ENCODE measurements at regions not wholly inside any gene's neighbourhood (a gene's known extent, or its start where the extent isn't known, plus 50 kb on each side); places are given as distances from the start of the nearest gene placed in this dataset.

GRCh38 chr13:95406176-95406575 is 104.9 kb upstream of the ABCC4 start:
- no peaks in the 10 kb centered on the region for H3K36me3 Mint-ChIP-seq
- Histone ChIP-seq H2AFZ (replicated peaks) (no peak overlapping the region), H3F3A (ENCODE audit: low read depth) (peaks cover 14% of the 10 kb centered on the region), H3K4me3 (no peak overlapping the region), H3K4me2 (no peak overlapping the region), H3K27me3 (no peaks in the 10 kb centered on the region), H3K4me1 (no peaks in the 10 kb centered on the region), H3K9ac (no peak overlapping the region), H4K20me1 (ENCODE audit: low read depth) (no peaks in the 10 kb centered on the region), H3K27ac (no peak overlapping the region), H3K36me3 (no peaks in the 10 kb centered on the region), H3K9me3 (ENCODE audit: low read depth) (no peaks in the 10 kb centered on the region), H3K79me2 (ENCODE audit: low read depth) (no peaks in the 10 kb centered on the region)
- H3K4me3 Mint-ChIP-seq = no peak overlapping the region
- no peaks in the 10 kb centered on the region for H3K9me3 Mint-ChIP-seq
- H3K27ac Mint-ChIP-seq = no peak overlapping the region
- H3K4me1 Mint-ChIP-seq = peaks cover 6% of the 10 kb centered on the region
- no peak for DNase-seq (ENCODE audit: low spot score)
- TF ChIP-seq CTCF (IDR thresholded peaks at IDR 0.05) = no peak
- TF ChIP-seq EZH2phosphoT487 (IDR thresholded peaks at IDR 0.05) = no peak
- no peak for TF ChIP-seq EZH2 (IDR thresholded peaks at IDR 0.05)
- H3K27me3 Mint-ChIP-seq (ENCODE audit: insufficient read depth, low read depth) = peaks cover 6% of the 10 kb centered on the region

GRCh38 chr13:95411428-95412040 is 110.3 kb upstream of the ABCC4 start:
- Mint-ChIP-seq H3K27ac (peak overlapping the region; percentile 29), H3K4me3 (no peak overlapping the region), H3K27me3 (ENCODE audit: insufficient read depth, low read depth) (peaks cover under 1% of the 10 kb centered on the region), H3K9me3 (peaks cover 3% of the 10 kb centered on the region), H3K36me3 (no peaks in the 10 kb centered on the region), H3K4me1 (no peaks in the 10 kb centered on the region)
- Histone ChIP-seq H4K20me1 (ENCODE audit: low read depth) (no peaks in the 10 kb centered on the region), H3K27me3 (no peaks in the 10 kb centered on the region), H3K9me3 (ENCODE audit: low read depth) (no peaks in the 10 kb centered on the region), H3K27ac (no peak overlapping the region), H3K4me3 (no peak overlapping the region), H3K79me2 (ENCODE audit: low read depth) (no peaks in the 10 kb centered on the region), H3K4me1 (no peaks in the 10 kb centered on the region), H2AFZ (replicated peaks) (no peak overlapping the region), H3K4me2 (no peak overlapping the region), H3F3A (ENCODE audit: low read depth) (no peaks in the 10 kb centered on the region), H3K36me3 (no peaks in the 10 kb centered on the region), H3K9ac (no peak overlapping the region)
- no peak for TF ChIP-seq EZH2phosphoT487 (IDR thresholded peaks at IDR 0.05)
- no peak for TF ChIP-seq EZH2 (IDR thresholded peaks at IDR 0.05)
- no peak for TF ChIP-seq CTCF (IDR thresholded peaks at IDR 0.05)
- DNase-seq (ENCODE audit: low spot score) = no peak

- H3K79me2 ChIP-seq (ENCODE audit: low read depth) = no peaks in the 10 kb centered on the region
- Mint-ChIP-seq H3K27ac (no peak overlapping the region), H3K4me1 (peaks cover 4% of the 10 kb centered on the region), H3K9me3 (peaks cover 2% of the 10 kb centered on the region), H3K4me3 (no peak overlapping the region), H3K27me3 (ENCODE audit: insufficient read depth, low read depth) (peaks cover 6% of the 10 kb centered on the region), H3K36me3 (no peaks in the 10 kb centered on the region)
- no peak for DNase-seq (ENCODE audit: low spot score)
- no peaks in the 10 kb centered on the region for H4K20me1 ChIP-seq (ENCODE audit: low read depth)
- no peak overlapping the region for H3K9ac ChIP-seq
- no peak overlapping the region for H3K4me3 ChIP-seq
- no peak overlapping the region for H3K4me2 ChIP-seq
- TF ChIP-seq EZH2 (IDR thresholded peaks at IDR 0.05) = no peak
- TF ChIP-seq EZH2phosphoT487 (IDR thresholded peaks at IDR 0.05) = no peak
- no peak for TF ChIP-seq CTCF (IDR thresholded peaks at IDR 0.05)
- no peak overlapping the region for H3K27ac ChIP-seq
- H2AFZ ChIP-seq (replicated peaks) = no peak overlapping the region
- no peaks in the 10 kb centered on the region for H3K36me3 ChIP-seq
- no peaks in the 10 kb centered on the region for H3K4me1 ChIP-seq
- H3F3A ChIP-seq (ENCODE audit: low read depth) = no peaks in the 10 kb centered on the region
- no peaks in the 10 kb centered on the region for H3K9me3 ChIP-seq (ENCODE audit: low read depth)
- H3K27me3 ChIP-seq = no peaks in the 10 kb centered on the region
Measured at GRCh38 chr13:95418946-95419345, 117.7 kb upstream of the ABCC4 start.

All from neural progenitor cell (in vitro differentiated cells).